Breast epithelium (tissue), 4 donors: ENCODE measurements at regions not wholly inside any gene's neighbourhood (a gene's known extent, or its start where the extent isn't known, plus 50 kb on each side); places are given as distances from the start of the nearest gene placed in this dataset.

ENCODE experiments used
- DNase-seq, 2 donors: peaks; one replicate each; pipeline ENCODE4 v3.0.0-alpha.2; 2019; ENCODE audit warnings: low spot score in 2 of 2
- H3K27ac ChIP-seq, 2 donors: fragments of 200-600 bp; sonication (generic) in 1 of 2; one replicate each; pipeline ENCODE4 v1.5.1; 2016 to 2019; ENCODE audit warnings: mild to moderate bottlenecking in 1 of 2
- H3K27me3 ChIP-seq, 2 donors: fragments of 200-600 bp; sonication (generic) in 1 of 2; one replicate each; pipeline versions ENCODE4 v1.5.1 to v1.6.0; 2017 to 2019; ENCODE audit warnings: control low read depth in 1 of 2, mild to moderate bottlenecking in 1 of 2
- H3K36me3 ChIP-seq: fragments of 200-600 bp; one replicate; pipeline ENCODE4 v1.5.1; 2019
- H3K4me1 ChIP-seq, 2 donors: fragments of 200-600 bp; sonication (generic); one replicate each; pipeline ENCODE4 v1.5.1; 2016 to 2019; ENCODE audit warnings: control low read depth in 1 of 2
- H3K4me3 ChIP-seq, 3 donors: fragments of 200-600 bp; sonication (generic); 1 replicate in 2 of 3; 2 replicates in 1 of 3; pipeline ENCODE4 v1.5.1; 2016 to 2019; ENCODE audit warnings: mild to moderate bottlenecking in 3 of 3, moderate library complexity in 2 of 3
- H3K9me3 ChIP-seq, 2 donors: fragments of 200-600 bp; sonication (generic) in 1 of 2; one replicate each; pipeline ENCODE4 v1.5.1; 2016 to 2019; ENCODE audit warnings: control low read depth in 1 of 2
- CTCF ChIP-seq, 3 donors: fragments of 450-650 bp; IDR thresholded peaks; one replicate each; pipeline ENCODE4 v1.5.1; 2016 to 2017; ENCODE audit warnings: antibody characterized with exemption in 3 of 3, mild to moderate bottlenecking in 3 of 3, moderate library complexity in 3 of 3
- POLR2A ChIP-seq: fragments of 450-650 bp; IDR thresholded peaks from one replicate; pipeline ENCODE4 v1.6.1; 2016; ENCODE audit warnings: antibody characterized with exemption, mild to moderate bottlenecking, moderate library complexity
- POLR2AphosphoS5 ChIP-seq, 3 donors: sonication (generic); formaldehyde crosslinking; IDR thresholded peaks; one replicate each; pipeline ENCODE4 v1.6.1; 2017; ENCODE audit warnings: antibody characterized with exemption in 3 of 3
- intact Hi-C: fragments of 100-400 bp; cut with DNase I; formaldehyde crosslinking; loops from one replicate; pipeline ENCODE4 v1.15.1; 2023; ENCODE audit warnings: low total_unique reads

GRCh38 chr9:81387360-81388106 lies 301.8 kb downstream of the TLE1 start:
- H3K4me3 ChIP-seq, result no peak overlapping the region
- H3K27me3 ChIP-seq, result no peaks in the 10 kb centered on the region
- no peaks in the 10 kb centered on the region for H3K4me1 ChIP-seq
- no peaks in the 10 kb centered on the region for H3K9me3 ChIP-seq
- no peak for DNase-seq
- intact Hi-C loops, result no loop called here
- TF ChIP-seq POLR2AphosphoS5 (IDR thresholded peaks at IDR 0.05), result no peak
- TF ChIP-seq CTCF (IDR thresholded peaks at IDR 0.05), result no peak
- no peak for TF ChIP-seq POLR2A
- H3K27ac ChIP-seq, result no peak overlapping the region
- no peaks in the 10 kb centered on the region for H3K36me3 ChIP-seq

- no peak overlapping the region for H3K4me3 ChIP-seq
- TF ChIP-seq POLR2AphosphoS5 (IDR thresholded peaks at IDR 0.05) (no peak), POLR2A (no peak), CTCF (IDR thresholded peaks at IDR 0.05) (no peak)
- no peaks in the 10 kb centered on the region for H3K36me3 ChIP-seq
- H3K27ac ChIP-seq, result no peak overlapping the region
- no peaks in the 10 kb centered on the region for H3K4me1 ChIP-seq
- DNase-seq, result no peak
- H3K27me3 ChIP-seq, result no peaks in the 10 kb centered on the region
- no peaks in the 10 kb centered on the region for H3K9me3 ChIP-seq
- intact Hi-C loops, result no loop called here
These were observed 304.4 kb downstream of the TLE1 start for GRCh38 chr9:81384911-81385310.

GRCh38 chr9:81382281-81382680 lies 307.1 kb downstream of the TLE1 start:
- DNase-seq, result no peak
- no peaks in the 10 kb centered on the region for H3K36me3 ChIP-seq
- no peak overlapping the region for H3K27ac ChIP-seq
- H3K9me3 ChIP-seq, result no peaks in the 10 kb centered on the region
- H3K4me1 ChIP-seq, result no peaks in the 10 kb centered on the region
- H3K27me3 ChIP-seq, result no peaks in the 10 kb centered on the region
- no peak overlapping the region for H3K4me3 ChIP-seq
- intact Hi-C loops, result no loop called here
- no peak for TF ChIP-seq POLR2A
- TF ChIP-seq POLR2AphosphoS5 (IDR thresholded peaks at IDR 0.05), result no peak
- no peak for TF ChIP-seq CTCF (IDR thresholded peaks at IDR 0.05)

GRCh38 chr9:81381694-81382093 lies 307.7 kb downstream of the TLE1 start:
- H3K4me1 ChIP-seq, result no peaks in the 10 kb centered on the region
- H3K9me3 ChIP-seq, result no peaks in the 10 kb centered on the region
- no peaks in the 10 kb centered on the region for H3K36me3 ChIP-seq
- no peaks in the 10 kb centered on the region for H3K27me3 ChIP-seq
- no peak overlapping the region for H3K27ac ChIP-seq
- no peak for TF ChIP-seq CTCF (IDR thresholded peaks at IDR 0.05)
- no peak for TF ChIP-seq POLR2A
- no peak for TF ChIP-seq POLR2AphosphoS5 (IDR thresholded peaks at IDR 0.05)
- no peak for DNase-seq
- no peak overlapping the region for H3K4me3 ChIP-seq
- intact Hi-C loops, result no loop called here

GRCh38 chr9:81380504-81381359 lies 308.6 kb downstream of the TLE1 start:
- no peak overlapping the region for H3K4me3 ChIP-seq
- no peak for DNase-seq
- TF ChIP-seq CTCF (IDR thresholded peaks at IDR 0.05) (no peak), POLR2AphosphoS5 (IDR thresholded peaks at IDR 0.05) (no peak), POLR2A (no peak)
- no peaks in the 10 kb centered on the region for H3K4me1 ChIP-seq
- intact Hi-C loops, result no loop called here
- H3K9me3 ChIP-seq, result no peaks in the 10 kb centered on the region
- no peak overlapping the region for H3K27ac ChIP-seq
- H3K27me3 ChIP-seq, result no peaks in the 10 kb centered on the region
- H3K36me3 ChIP-seq, result no peaks in the 10 kb centered on the region
